Mucosa of descending colon (tissue), 3 donors: ENCODE measurements at regions not wholly inside any gene's neighbourhood (a gene's known extent, or its start where the extent isn't known, plus 50 kb on each side); places are given as distances from the start of the nearest gene placed in this dataset.
A peak's percentile ranks its signal among the peaks of the same experiment; 100 is the strongest.

Experiments used
- ATAC-seq: fragments of 200-7000 bp; cut with Tn5 transposase; one replicate; pipeline ENCODE4 v1.9.1; 2020; ENCODE audit warnings: mild to moderate bottlenecking, moderate library complexity
- DNase-seq, 3 donors: peaks; one replicate each; pipeline ENCODE4 v3.0.0-alpha.2; 2020
- H3K36me3 ChIP-seq: fragments of 200-600 bp; one replicate; pipeline ENCODE4 v1.8.0; 2021; ENCODE audit warnings: low read depth, mild to moderate bottlenecking
- H3K4me1 ChIP-seq: fragments of 200-600 bp; one replicate; pipeline ENCODE4 v1.8.0; 2021; ENCODE audit warnings: low read depth, mild to moderate bottlenecking
- H3K4me3 ChIP-seq: fragments of 200-600 bp; one replicate; pipeline ENCODE4 v1.8.0; 2021; ENCODE audit warnings: mild to moderate bottlenecking
- H3K9me3 ChIP-seq: fragments of 200-600 bp; one replicate; pipeline ENCODE4 v1.8.0; 2021; ENCODE audit warnings: mild to moderate bottlenecking
- intact Hi-C, 2 donors: fragments of 100-400 bp; cut with DNase I in 1 of 2; cut with micrococcal nuclease in 1 of 2; formaldehyde crosslinking; loops; one replicate each; pipeline versions ENCODE4 v1.11.0 to v1.11.1; 2022; cut with DNase I, micrococcal nuclease
- TF ChIP-seq, protein P1 (sequence below): fragments of 200-600 bp; IDR thresholded peaks from one replicate; pipeline ENCODE4 v1.8.0; 2022; ENCODE audit warnings: antibody characterized with exemption, mild to moderate bottlenecking
- donor health status: DM: no; HTN: no; CAD: no; lungs with moderate emphysema.
- donor health status: DM: no; HTN: no; CAD: no.
- donor health status: DM: no; HTN: yes; CAD: no.

DNA sequence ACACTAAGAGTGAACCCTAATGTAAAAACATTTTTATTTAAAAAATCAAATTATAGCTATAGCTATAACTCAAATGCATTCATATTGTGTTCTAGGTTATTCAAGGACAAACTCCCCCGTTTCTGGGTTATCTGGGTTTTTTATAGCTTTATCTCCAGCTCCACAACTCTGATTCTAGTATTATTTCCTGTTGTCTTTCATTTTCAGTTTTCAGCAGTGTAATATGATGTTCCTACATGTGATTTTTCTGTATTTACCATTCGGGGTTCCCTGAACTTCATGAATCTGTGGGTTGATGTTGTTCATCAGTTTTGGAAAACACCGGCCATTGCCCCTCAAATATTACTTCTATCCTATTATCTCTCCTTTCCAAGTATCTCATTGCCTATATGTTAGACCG, 221.9 kb upstream of the FOXN3 start:
- ATAC-seq (no peak), DNase-seq (no peak)
- no peak overlapping the region for H3K4me3 ChIP-seq
- no peaks in the 10 kb centered on the region for H3K36me3 ChIP-seq
- intact Hi-C loops, result no loop called here
- TF ChIP-seq, protein P1, sequence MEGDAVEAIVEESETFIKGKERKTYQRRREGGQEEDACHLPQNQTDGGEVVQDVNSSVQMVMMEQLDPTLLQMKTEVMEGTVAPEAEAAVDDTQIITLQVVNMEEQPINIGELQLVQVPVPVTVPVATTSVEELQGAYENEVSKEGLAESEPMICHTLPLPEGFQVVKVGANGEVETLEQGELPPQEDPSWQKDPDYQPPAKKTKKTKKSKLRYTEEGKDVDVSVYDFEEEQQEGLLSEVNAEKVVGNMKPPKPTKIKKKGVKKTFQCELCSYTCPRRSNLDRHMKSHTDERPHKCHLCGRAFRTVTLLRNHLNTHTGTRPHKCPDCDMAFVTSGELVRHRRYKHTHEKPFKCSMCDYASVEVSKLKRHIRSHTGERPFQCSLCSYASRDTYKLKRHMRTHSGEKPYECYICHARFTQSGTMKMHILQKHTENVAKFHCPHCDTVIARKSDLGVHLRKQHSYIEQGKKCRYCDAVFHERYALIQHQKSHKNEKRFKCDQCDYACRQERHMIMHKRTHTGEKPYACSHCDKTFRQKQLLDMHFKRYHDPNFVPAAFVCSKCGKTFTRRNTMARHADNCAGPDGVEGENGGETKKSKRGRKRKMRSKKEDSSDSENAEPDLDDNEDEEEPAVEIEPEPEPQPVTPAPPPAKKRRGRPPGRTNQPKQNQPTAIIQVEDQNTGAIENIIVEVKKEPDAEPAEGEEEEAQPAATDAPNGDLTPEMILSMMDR, result no peak
- H3K9me3 ChIP-seq, result no peaks in the 10 kb centered on the region
- peaks cover 4% of the 10 kb centered on the region for H3K4me1 ChIP-seq

DNA sequence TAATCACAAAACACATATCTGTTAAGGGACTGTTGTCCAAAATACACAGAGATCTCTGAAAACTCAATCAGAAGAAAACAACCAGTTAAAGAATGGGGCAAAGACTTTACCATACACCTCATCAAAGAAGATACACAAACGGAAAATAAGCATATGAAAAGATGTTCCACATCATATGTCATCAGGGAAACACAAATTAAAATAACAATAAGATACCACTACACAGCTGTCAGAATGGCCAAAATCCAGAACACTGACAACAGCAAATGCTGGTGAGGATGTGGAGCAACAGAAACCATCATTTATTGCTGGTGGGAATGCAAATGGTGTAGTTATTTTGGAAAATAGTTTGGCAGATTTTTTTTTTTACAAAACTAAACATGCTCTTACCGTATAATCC, 220.5 kb upstream of the FOXN3 start:
- H3K4me1 ChIP-seq, result peaks cover 4% of the 10 kb centered on the region
- TF ChIP-seq, protein P1, result no peak
- intact Hi-C loops, result no loop called here
- no peaks in the 10 kb centered on the region for H3K36me3 ChIP-seq
- H3K9me3 ChIP-seq, result no peaks in the 10 kb centered on the region
- ATAC-seq (no peak), DNase-seq (no peak)
- no peak overlapping the region for H3K4me3 ChIP-seq

DNA sequence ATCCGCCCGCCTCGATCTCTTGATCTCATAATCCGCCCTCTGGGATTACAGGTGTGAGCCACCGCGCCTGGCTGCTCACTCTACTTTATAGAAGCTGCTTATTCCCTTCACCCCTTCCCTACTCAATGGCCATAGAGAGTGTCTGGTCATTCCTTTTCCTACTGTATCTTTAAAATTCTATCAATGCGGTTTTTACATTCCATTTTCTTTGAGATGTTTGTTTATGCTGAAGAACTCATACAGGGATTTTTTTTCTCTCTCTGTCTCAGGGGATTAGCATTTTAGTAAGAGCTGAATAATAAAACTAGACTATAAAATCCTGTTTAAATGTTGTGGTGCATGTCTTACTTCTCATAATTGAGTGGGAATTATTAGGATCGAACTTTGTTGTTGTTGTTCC, 218.6 kb upstream of the FOXN3 start:
- no peak for ATAC-seq
- Histone ChIP-seq H3K9me3 (no peaks in the 10 kb centered on the region), H3K36me3 (no peaks in the 10 kb centered on the region), H3K4me1 (no peaks in the 10 kb centered on the region), H3K4me3 (no peak overlapping the region)
- TF ChIP-seq, protein P1, result no peak
- intact Hi-C loops, result no loop called here
- DNase-seq, result no peak

DNA sequence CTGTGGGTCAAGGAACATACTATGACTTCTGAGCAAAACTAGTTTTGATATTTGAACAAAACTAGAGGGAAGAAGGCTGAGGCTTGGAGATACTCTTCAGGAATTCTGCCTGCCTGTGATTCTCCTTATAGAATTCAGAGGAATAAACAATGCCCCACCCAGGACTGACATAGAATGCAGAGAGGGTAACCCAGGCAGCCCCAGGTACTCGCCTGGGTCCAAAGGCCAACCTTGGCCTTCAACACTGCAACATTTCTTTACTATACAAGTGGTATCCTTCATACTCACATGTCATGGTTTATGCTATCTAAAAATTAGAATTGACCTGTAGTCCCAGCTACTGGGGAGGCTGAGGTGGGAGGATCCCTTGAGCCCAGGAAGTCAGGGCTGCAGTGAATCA, 217.0 kb upstream of the FOXN3 start:
- intact Hi-C loops, result no loop called here
- TF ChIP-seq, protein P1, result no peak
- Histone ChIP-seq H3K36me3 (no peaks in the 10 kb centered on the region), H3K4me1 (no peaks in the 10 kb centered on the region), H3K4me3 (no peak overlapping the region), H3K9me3 (no peaks in the 10 kb centered on the region)
- peak; percentile 54 for ATAC-seq
- DNase-seq, result peak in 1 of 3 donors; percentile 34

DNA sequence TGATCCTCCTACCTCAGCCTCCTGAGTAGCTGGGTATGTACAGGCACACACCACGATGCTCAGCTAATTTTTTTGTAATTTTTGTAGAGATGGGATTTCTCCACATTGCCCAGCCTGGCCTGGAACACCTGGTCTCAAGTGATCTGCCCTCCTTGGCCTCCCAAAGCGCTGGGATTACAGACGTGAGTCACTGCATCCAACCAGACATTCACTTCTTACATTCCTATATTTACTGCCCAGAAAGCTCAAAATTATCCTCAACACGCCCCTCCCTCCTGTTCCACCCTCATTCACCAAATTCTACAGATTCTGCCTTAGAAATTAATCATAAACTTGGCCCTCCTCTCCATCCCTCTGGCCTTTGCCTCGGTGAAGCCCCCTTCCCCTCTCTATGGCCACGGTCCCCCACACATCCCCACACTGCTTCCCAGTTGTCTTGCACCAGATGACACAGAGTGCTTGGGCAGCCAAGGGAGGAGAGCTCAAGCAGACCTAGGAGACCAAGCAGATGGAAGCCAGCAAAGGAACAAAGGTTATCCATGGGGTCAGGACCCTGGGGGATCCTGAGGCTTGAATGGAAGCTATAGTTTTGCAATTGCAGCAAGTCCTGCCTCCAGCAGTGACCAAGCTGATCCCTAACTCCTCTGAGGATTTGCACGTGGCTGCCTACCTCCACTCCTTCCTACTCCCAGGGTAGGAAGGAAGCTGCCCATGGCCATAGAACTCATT, 213.2 kb upstream of the FOXN3 start:
- intact Hi-C loops, result no loop called here
- Histone ChIP-seq H3K36me3 (no peaks in the 10 kb centered on the region), H3K4me3 (no peak overlapping the region), H3K4me1 (no peaks in the 10 kb centered on the region), H3K9me3 (no peaks in the 10 kb centered on the region)
- ATAC-seq (no peak), DNase-seq (no peak)
- TF ChIP-seq, protein P1, result no peak

DNA sequence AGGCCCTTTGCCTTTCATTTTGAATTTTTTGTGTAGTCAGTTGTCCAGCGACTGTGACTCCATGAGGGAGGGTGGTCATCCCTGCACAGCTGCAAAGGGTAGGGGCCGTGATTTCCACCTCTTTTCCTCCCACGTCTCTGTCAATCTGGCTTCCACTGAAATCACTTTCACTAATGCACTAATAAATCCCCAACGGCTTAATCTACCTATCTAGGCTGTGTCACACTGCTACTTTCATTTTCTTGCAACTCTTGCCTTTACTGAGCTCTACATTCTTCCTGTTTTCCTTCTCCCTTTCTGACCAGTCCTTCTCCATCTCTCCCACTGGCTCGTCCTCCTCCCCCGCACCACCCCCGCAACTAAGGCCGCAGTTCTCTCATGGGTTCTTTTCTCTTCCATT, 212.3 kb upstream of the FOXN3 start:
- ATAC-seq, result no peak

More for the DNA sequence above, 212.3 kb upstream of the FOXN3 start:
- DNase-seq, result no peak
- TF ChIP-seq, protein P1, result no peak
- Histone ChIP-seq H3K4me1 (peaks cover 5% of the 10 kb centered on the region), H3K36me3 (no peaks in the 10 kb centered on the region), H3K9me3 (no peaks in the 10 kb centered on the region), H3K4me3 (no peak overlapping the region)
- intact Hi-C loops, result no loop called here
